ENCODE measurements at regions not wholly inside any gene's neighbourhood (a gene's known extent, or its start where the extent isn't known, plus 50 kb on each side); places are given as distances from the start of the nearest gene placed in this dataset.

DNA sequence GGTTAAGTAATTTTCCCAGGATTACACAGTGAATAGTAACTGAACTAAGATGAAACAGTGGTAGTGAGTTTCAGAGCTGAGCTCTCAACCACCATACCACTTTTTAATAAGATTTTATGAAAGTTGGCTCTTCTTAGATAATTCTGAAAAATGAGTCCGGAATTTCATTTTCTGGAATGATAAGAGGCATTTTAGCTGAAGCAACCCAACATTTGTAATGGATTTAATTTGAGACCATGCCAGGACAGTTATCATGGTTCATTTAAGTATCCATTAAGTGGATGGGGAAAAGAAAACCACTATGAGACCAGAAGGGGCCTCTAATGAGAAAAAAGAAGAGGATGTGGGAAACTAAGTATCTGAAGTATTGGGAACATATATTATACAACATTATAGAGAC is 464.7 kb upstream of the C9orf72 start:
- no peak for DNase-seq

DNA sequence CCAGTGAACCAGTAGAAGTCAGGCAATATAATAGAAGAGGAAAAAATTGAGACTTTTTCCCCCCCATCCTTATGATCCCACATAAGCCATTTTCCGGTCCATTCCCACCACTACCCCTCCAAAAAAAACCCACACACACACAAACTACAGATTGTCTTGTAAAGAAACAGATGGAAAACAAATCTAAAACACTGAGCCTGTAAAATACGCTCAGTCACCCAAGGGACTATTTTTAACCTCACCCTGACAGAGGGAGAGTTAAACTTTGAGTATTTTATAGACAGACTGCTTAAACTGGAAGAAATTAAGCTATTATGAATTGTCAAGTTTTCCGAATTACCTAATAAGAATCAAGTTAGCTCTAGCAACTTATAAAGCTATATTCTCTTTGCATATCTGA is 471.8 kb upstream of the C9orf72 start:
- DNase-seq, result no peak

DNA sequence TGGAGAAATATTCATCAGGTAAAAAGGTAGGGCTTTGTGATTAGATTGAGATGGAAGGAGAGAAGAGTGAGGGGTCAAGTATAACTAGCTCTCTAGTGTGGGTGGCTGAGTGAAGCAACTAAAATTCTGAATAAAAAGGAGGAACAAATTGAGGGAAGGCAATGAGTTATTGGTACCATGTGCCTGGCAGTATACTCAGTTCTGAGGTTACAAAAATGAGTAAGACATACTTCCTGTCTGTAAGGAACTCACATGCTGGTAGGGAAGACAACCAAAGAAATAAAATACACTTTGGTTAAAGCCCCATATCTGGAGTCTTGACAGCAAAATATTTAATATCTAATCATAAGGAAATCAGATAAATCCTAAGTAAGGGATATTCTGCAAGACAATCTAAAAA is 476.8 kb upstream of the C9orf72 start:
- DNase-seq, result no peak

DNA sequence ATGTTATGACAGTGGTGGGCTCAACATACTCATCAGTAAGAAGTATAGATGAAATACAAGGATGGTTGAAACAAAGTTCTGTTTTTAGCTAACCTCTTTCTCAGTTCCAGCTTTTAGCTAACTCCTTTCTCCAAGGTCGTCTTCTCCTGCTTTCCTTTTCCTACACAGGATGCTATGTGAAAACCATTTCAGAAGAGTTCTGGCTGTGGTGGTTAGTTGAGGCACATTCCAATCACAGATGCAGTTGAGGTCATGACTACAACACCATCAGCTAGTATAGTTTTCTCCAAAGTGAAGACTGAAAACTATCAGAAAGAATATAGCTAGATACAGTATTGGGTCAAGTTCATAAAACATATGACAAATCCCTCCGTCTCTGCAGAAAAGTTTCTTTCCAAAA is 477.7 kb upstream of the C9orf72 start:
- DNase-seq, result no peak

DNA sequence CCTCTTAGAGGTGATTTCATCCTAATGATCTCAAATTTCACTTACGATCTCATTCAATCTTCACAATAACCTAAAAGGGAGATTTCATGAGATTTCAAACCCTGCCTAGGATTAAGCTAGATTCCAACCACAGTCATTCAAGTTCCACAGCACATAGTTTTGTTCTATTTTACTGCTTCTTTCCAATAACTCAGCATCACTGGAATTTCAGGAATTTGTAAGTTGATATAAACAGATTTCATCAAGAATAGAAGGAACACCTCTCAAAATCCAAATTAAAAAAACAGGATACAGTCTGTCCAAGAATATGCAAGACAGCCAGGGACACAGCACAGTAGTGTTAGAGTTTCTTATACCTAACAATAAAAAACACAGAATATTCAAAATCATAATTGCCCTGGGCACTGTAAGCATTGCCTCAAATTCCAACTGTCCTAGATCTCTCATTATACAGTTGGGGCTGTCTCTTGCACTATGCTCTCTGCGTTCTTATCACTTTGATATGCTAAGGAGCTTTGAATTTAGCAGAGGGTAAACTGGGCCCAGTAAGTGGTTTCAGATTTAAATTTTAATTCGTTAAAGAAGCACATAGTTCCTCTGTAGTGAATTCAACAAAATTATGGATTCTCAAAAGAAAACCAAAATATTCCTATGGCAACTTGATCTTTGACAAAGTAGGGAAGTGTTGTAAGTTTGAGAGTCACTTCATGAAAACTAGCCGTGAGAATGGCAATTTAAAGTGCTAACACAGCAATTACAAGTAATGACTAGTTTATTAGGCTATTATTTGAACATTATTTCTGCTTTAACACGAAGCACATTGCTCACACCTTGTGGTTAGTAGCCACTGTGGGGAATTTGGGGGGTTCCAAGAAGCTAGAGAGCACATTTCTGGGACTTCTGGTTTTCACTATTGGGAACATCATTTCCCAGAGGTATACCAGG is 478.6 kb upstream of the C9orf72 start:
- DNase-seq, result no peak

DNA sequence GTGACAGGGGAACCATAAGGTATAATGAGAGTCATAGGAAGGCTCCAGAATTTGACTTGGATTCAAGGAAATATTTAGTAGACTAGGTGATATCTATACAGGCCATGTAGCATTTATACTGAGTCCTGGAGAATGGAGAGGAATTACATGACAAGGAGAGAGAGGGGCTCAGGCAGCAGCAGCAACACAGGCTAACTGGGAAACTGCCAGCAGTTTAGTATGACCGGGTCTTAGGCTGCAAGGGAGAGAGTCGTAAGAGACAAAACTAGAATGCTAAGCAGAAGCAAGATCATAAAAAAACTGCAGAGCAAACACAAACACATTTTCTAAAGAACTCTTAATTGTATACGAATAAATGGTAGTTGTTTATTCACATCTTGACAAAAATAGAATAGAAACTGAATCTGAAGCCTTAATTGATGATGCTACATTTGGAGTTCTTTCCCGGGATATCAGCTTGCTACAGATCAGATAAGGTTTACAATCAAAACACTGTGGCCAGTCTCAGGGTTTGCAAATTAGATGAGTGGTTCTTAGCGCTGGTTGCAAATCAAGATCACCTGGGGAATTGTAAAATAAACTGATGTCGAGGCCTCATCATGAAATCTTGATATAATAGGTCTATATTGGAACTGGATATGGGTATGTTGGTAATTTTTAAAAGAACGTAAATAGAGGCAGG is 480.0 kb upstream of the C9orf72 start:
- DNase-seq, result no peak

DNA sequence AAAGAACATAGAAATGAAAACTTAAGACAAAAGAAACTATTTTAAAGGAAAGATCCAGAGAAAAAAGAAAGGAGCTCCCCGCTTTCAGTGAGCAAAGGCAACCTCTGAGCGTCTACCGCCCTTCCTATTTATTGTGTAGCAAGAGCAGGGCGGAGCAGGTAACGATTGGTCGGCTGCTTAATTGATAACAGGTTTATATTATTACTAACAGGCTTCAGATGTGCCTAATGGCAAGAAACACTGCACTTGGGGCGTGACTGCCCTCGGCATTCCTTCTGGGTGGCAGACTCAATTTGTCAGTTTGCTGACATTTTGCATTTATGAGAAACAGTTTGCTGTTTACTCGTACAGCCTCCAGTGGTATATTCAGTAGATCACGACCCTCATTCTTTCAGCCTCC is 482.7 kb upstream of the C9orf72 start:
- no peak for DNase-seq

DNA sequence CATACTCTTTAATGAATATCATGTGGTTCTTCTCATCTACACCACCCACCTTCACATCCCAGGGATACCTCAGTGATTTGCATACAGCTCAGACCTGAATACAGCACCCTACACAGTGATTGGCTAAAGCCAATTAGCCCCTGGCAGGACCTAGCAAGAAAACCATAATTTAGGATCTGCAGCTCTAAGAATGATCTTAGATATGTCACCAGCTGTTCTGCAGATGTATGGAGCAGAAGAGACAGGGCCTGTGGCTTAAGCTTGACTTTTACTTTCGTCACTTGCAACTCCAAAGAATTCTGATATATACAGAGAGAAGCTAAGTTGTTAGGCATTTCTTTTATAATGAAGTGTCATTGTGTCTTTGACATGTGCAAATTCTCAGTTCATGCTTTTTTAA is 483.2 kb upstream of the C9orf72 start:
- DNase-seq, result no peak

DNA sequence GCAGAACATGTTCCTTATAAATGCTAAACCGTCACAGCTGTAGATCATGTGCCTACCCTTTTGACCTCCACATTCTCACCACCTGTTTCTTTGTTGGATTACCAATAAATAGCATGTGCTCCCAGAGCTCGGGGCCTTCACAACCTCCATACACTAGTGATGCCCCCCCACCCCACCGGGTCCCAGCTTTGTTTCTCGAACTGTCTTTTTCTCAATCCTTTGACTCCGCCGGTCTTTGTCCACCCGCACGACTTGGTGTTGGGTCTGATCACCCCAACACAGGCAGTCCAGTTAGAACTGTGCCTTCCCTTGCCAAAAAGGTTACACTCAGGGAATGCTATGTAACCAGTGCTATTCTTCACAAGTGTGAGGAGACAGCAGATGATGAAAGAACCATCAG is 485.9 kb upstream of the C9orf72 start:
- DNase-seq, result no peak

DNA sequence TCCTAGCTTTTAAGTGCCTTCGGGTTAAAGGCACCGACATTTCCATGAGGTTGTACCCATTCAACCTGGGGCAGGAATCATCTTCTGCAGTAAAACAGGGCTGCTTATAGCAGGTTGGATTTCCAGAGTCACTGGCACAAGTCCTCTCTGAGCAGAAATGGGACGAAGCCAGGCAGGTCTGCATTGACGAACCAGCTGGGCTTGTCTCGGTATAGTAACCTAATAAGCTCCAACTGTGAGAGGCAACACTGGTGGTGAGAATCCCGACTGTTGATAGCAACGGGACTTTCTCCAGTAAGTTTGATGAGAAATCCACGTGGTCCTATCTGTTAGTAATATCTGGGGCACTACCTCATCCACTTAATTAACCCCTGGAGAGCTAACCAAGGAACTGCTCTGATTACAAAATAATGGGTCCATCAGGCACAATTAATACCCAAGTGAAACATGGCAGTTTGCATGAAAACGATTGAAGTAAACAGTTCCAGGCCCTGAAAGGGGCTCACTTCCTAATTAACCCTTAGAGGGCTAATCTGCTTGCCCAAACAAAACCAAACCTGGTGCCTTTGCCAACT is 491.0 kb upstream of the C9orf72 start:
- DNase-seq, result no peak

DNA sequence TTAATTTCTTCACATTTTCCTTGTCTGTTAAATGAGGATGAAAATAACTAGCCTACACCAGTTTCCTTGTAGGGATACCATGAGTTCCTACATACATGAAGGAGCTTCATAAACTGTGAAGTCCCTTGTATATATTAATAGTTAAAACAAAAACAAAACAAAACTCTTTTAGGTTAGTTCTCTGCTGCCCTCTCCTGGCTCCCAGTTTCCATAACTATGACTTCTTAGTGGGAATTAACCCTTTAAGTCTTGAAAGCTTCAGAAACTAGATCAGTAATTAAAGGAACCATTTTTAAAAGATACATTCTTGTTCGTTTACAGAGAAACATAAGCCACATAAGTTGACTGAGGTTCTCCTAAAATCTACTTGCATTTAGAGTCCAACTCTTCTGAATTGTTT is 500.0 kb upstream of the C9orf72 start:
- DNase-seq, result no peak

DNA sequence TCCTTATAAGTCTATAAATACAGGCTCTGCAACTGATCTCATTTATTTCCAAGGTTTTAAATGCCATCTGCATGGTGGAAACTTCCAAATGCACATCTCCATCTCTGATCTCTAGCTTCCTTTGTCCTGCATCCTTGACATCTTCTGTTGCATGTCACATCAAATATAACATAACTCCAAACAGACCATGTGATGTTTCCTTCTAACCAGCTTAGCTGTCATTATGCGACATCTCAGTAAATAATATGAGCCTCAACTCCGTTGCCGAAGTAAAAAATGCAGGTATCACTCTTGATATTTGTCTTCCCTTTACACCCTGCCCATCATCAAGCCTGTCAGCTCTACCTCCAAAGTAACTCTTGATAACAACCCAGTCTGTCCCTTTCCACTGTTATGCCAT is 506.4 kb upstream of the C9orf72 start:
- DNase-seq, result no peak

DNA sequence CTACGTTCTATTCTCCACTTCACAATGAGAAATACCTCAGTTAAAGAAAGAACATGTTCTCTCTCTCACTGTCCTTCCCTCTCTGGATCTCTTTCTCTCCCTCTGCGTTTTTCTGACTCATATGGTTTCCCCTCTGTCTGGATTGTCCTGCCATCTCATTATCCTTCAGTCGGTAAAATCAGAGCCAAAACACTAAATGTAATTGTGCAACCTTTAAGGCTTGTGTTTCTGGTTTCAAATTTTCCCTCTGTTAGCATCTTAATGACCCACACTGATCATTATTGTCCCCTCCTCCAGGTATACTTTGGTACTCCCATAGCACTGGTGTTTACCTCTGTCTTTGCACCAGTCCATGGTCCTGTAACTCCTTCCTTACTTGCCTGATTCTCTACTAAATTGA is 509.4 kb upstream of the C9orf72 start:
- no peak for DNase-seq

DNA sequence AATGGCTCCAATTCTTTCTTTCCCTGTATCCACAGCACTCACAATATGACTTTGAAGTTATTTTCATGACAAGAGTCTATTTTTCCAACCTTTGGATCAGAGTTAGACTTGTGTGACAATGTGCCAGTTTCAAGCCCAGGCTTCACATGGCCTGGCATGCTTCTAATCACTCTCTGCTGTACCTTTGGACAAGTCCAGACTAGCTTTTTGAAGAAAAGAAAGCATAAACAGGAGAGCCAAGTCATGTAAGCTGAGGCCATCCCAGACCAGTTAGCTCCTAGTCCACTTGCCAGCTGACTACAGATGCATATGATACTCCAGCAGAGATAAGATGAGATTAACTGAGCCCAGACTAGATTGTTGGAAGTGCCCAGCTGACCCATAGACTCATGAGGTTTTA is 513.6 kb upstream of the C9orf72 start:
- no peak for DNase-seq

DNA sequence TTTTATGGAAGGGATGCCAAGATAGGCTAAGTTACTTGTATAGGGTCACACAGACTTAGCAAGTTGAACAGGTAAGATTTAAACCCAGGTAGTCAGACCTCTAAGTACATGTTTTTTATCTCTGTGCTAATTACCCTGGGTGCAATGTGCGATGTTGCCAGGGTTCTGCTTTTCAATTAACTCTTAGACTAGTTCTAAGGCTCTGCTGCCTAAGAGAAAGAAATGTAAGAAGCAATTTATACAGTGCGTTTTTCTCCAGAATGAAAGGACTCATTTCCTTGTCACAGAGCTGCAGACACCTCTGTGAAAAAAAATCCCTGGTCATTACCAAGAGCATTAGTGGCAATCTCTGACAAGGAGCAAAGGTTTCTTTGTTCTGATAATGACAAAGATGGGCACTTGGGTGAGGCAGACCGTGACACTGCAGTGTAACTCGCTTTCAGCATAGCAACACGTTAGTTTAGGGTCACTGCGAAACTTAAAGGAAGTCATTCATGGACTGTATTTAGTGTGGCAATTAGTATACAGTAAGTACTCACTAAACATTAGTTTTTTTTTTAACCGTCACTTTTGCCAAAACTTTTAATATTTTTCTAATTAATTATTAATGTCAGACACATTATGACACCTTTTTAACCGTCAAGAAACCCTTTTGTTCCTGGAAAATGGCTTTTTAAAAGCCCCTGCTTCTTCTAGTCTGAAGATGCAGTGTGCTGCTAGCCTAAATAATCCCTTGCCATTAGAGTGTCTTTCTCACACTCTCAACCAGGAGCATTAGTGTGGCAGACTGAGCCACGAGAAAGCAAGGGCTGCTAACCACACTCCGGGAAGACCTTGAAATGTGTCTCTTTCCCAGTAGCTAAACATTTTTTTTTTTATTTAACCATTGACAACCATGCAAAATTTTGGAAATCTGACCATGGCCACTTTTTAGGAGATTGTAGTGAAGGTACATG is 520.0 kb upstream of the C9orf72 start:
- no peak for DNase-seq

DNA sequence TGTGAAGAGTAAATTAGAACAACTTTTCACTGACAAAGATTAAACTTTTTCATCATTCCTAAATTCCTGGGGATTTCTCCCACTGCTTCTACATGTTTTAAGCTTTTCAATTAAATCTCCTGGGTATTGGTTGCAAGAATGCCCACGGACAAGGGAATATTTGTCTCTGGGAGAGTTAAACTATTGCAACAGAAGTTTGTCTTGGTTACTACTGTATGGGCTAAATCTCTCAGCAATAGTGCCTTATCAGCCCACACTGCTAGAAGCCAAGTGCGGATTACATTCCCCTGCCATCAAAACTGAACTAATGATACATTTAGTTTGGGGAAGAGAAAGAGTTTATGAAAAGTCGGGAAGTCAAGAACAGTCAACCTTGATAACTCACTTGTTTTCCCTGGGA is 528.2 kb upstream of the C9orf72 start:
- DNase-seq, result no peak

DNA sequence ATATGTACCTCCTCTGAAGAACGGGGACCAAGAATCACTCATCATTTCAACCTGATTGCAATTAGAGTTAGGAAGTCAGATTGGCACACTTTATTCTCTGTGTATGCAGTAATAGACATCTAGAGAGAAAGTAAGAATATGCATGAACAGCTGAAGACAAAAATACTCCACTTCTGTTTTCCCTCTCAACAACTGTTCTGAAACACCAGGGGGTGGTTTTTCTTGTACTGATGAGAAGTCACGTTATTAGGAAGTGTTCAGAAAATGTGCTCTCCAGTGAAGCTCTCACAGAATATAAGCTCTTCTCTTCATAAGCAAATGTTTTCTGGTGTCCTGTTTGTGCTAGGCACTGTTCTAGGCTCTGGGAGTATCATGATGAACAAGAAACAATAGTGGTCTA is 531.7 kb upstream of the C9orf72 start:
- no peak for DNase-seq

DNA sequence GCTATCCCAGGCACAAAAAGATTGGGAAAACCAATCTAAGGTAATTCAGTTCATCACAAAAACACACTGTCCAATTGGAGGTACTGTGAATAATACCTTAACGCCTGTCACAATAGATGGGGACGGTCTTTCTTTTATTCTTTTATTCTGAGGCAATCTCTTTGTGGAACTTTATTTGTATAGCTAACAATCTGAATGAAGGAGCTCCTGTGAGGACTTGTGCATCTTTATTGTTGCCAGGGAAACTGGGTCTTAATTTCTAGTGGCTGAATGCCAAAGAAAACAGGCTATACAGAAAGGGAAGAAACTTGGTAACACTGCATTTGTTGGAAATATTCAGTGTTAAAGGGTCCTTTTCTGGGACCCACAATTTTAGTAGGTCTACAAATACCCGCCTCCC is 546.9 kb upstream of the C9orf72 start:
- no peak for DNase-seq

DNA sequence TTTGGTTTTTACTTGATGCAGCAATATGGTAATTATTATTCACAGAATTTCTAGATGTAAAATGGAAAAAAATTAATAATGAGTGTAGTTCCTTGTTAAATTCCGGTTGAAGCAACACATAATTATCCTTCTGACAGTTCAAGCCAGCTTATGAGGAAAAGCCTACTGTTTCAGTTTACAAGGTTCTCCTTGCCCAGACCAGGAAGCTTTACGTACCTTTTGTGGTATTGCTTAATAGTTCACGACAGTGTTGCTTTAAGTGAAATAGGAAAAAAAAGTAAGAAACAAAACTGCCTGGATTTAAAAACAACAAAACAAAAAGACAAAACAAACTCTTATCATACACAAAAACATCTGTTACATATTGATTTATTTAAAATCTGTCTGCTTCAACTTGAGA is 547.3 kb upstream of the C9orf72 start:
- no peak for DNase-seq

DNA sequence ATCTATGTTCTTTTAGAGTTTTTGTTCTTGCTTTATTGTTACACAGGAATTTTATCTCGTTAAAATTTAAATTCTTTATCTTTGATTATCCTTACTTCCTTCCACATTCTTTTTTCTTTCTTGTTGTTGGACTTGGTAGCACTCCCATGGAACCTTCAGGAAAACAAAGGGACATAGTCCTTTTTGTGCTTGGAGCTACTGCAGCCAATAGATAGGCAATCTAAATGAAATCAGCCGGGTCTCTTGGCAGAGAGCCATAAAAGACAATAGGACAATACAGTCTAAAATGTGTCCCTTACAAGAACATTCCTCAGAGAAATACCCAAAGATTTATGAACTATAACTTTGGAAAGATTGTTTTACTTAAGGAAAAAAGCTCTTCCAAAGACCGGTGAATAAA is 548.1 kb upstream of the C9orf72 start:
- no peak for DNase-seq

DNA sequence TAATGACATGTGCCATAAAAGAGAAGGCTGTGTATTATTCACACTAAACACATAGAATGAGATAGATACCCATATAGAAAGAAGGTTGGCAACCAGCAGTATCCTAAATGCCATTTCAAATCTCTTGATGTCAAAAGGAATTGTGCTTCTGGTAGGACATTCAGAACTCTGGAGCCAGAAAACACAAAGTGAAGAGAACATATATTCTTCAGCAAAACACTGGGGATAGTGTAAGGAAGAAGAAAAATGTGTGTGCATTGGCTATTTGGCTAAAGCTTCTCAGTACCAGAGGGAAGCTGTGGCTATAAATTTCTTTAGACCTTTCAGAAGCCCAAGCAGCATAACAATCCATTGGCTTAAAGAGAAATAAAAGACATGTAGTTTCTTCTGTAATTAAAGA is 551.6 kb upstream of the C9orf72 start:
- DNase-seq, result no peak

DNA sequence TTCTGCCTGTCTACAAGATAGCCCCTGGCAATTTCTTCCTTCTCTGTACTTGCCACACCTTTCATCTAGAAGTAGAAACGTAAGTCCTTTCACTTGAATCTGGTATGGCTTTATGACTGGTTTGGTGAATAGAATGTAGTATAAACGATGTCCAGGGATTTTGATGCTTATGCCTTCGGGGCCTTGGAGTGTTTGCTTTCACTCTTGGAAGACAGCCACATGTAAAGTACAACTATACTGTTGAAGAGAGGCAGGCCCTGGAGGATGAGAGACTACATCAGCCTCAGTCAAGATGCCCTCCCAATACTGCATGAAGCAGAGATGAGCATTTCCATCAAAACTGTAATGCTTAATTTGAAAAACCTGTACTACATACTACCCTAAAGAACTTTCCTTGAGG is 553.8 kb upstream of the C9orf72 start:
- DNase-seq, result no peak

DNA sequence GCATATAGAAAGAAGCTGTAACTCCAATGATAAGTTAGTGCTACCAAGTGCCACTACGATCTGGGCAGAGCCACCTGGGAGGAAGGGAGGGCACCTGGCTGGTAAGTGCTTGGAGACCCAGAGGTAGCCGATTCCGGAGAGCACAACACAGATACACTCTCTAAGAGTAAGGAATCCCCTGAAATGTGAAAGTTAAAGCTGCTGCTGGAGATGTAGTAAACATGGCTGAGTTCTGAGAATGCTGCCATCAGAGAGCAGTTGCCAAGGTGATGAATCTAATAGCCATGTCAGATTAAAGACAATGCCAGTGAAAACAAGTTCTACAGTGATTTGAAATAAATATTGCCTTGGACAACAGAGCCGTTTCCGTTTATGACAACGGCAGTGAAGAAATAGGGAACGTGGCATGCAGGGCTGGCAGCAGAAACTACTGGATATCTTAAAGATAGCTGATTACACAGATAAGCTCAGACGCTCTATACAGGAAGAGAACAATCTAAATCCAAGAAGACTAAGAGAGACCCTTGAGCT is 561.2 kb upstream of the C9orf72 start:
- DNase-seq, result no peak
